Effector memory CD4-positive, alpha-beta T cell (primary cell): ENCODE measurements at regions not wholly inside any gene's neighbourhood (a gene's known extent, or its start where the extent isn't known, plus 50 kb on each side); places are given as distances from the start of the nearest gene placed in this dataset.

Experiments used
- DNase-seq, 3 donors: peaks; one replicate each; pipeline ENCODE4 v3.0.0-alpha.2; 2020
- H3K27ac ChIP-seq: 2 replicates; pipeline ENCODE4 v1.7.0; 2013; ENCODE audit warnings: mild to moderate bottlenecking, low read length, moderate library complexity; ENCODE audit not compliant: insufficient read depth, poor library complexity, severe bottlenecking
- H3K27me3 ChIP-seq: replicated peaks from 2 replicates; pipeline ENCODE4 v1.7.0; 2013; ENCODE audit warnings: mild to moderate bottlenecking, low read length; ENCODE audit not compliant: insufficient read depth, control insufficient read depth, poor library complexity, severe bottlenecking
- H3K36me3 ChIP-seq: 2 replicates; pipeline ENCODE4 v1.7.0; 2013; ENCODE audit warnings: mild to moderate bottlenecking, low read length, moderate library complexity; ENCODE audit not compliant: control insufficient read depth, insufficient read depth
- H3K4me1 ChIP-seq: 2 replicates; pipeline ENCODE4 v1.7.0; 2013; ENCODE audit warnings: low read length, mild to moderate bottlenecking; ENCODE audit not compliant: control insufficient read depth, insufficient read depth, poor library complexity, severe bottlenecking
- H3K4me3 ChIP-seq: 2 replicates; pipeline ENCODE4 v1.7.0; 2013; ENCODE audit warnings: low read length, low read depth, mild to moderate bottlenecking; ENCODE audit not compliant: insufficient read depth, poor library complexity, severe bottlenecking
- H3K9me3 ChIP-seq: 2 replicates; pipeline ENCODE4 v1.7.0; 2013; ENCODE audit warnings: mild to moderate bottlenecking, low read length, moderate library complexity; ENCODE audit not compliant: control insufficient read depth

DNA sequence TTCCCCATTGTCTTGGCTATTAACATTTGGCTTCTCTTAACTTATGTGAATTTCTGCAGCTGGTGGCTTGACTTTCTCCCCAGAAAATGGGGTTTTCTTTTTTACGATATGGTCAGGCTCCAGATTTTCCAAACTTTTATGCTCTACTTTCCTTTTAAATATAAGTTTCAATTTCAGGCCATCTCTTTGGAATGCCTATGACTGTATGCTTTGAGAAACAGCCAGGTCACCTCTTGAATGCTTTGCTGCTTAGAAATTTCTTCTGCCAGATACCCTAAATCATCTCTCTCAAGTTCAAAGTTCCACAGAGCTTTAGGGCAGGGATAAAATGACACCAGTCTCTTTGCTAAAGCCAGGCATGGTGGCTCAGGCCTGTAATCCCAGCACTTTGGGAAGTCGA, 212.9 kb upstream of the SMIM31 start:
- peaks cover 5% of the 10 kb centered on the region for H3K9me3 ChIP-seq
- H3K27ac ChIP-seq, result no peak overlapping the region
- no peak overlapping the region for H3K4me3 ChIP-seq
- no peak for DNase-seq
- H3K36me3 ChIP-seq, result no peaks in the 10 kb centered on the region
- no peaks in the 10 kb centered on the region for H3K27me3 ChIP-seq
- no peaks in the 10 kb centered on the region for H3K4me1 ChIP-seq

DNA sequence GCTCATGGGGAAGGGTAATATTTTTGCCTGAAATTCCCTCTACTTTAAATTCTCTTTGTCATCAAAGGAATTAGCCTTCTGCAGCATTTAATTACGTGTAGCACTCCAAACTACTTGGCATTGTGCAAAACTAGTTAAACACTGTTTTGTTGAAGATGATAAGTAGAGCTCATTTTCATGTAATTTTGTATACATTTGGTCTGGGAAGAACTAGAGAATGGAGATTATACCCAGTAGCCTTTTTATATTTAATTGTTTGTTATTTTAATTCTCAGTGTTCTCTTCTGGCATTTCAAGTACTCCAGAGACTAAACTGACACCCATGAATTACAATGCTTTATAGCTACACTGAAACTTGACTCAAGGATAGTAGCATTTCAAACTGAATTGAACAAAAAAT, 211.5 kb upstream of the SMIM31 start:
- H3K4me1 ChIP-seq, result no peaks in the 10 kb centered on the region
- no peaks in the 10 kb centered on the region for H3K27me3 ChIP-seq
- H3K4me3 ChIP-seq, result no peak overlapping the region
- DNase-seq, result no peak
- peaks cover 5% of the 10 kb centered on the region for H3K9me3 ChIP-seq
- H3K27ac ChIP-seq, result no peak overlapping the region
- no peaks in the 10 kb centered on the region for H3K36me3 ChIP-seq

GRCh38 chr4:164550989-164551712, 202.8 kb upstream of the SMIM31 start:
- no peak for DNase-seq
- no peaks in the 10 kb centered on the region for H3K9me3 ChIP-seq
- no peaks in the 10 kb centered on the region for H3K27me3 ChIP-seq
- H3K36me3 ChIP-seq, result no peaks in the 10 kb centered on the region
- H3K27ac ChIP-seq, result no peak overlapping the region
- no peak overlapping the region for H3K4me3 ChIP-seq
- H3K4me1 ChIP-seq, result no peaks in the 10 kb centered on the region

- H3K27ac ChIP-seq, result no peak overlapping the region
- no peaks in the 10 kb centered on the region for H3K27me3 ChIP-seq
- H3K4me3 ChIP-seq, result no peak overlapping the region
- no peak for DNase-seq
- H3K4me1 ChIP-seq, result no peaks in the 10 kb centered on the region
- H3K9me3 ChIP-seq, result no peaks in the 10 kb centered on the region
- no peaks in the 10 kb centered on the region for H3K36me3 ChIP-seq
Observed at GRCh38 chr4:164551713-164552040, 202.3 kb upstream of the SMIM31 start.

DNA sequence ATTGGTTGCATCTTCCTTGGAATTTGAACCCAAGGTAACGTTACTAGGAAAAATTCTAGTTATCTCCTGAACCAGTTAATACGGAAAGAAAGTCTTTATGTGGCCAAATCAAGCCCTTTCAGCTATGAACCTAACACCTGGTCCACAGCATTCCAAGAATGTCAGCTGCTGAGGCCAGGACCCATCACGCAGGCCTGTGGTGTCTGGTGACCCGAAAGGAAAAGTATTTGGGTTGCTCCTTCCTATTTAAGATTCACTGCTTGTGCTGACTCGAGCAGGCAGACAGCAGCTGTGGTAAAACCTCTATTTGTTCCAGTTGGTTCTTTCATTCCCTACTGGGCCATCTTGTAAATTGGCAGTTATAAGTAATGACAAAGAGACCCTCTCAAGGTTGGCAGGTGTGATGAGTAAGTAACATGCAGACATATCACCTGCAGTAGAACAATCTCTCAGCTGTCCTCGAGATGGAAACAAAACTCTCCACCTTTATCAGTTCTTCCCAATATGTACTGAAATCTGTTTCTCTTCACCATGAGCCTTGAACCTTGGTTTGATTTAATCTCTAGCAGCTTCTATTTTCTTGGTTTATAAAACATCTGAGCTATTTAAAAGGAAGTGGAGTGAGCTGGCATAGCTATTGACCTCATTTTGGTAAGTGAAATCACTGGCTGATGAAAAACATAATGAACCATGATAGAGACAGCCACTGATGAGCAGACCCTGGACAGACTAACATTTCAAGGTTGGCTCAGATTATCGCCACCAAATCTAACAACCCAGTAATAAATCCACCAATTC, 182.1 kb upstream of the SMIM31 start:
- no peak for DNase-seq
- Histone ChIP-seq H3K36me3 (no peaks in the 10 kb centered on the region), H3K9me3 (no peaks in the 10 kb centered on the region), H3K4me3 (no peak overlapping the region), H3K27me3 (no peaks in the 10 kb centered on the region), H3K4me1 (no peaks in the 10 kb centered on the region), H3K27ac (no peak overlapping the region)

- Histone ChIP-seq H3K9me3 (no peaks in the 10 kb centered on the region), H3K36me3 (no peaks in the 10 kb centered on the region), H3K4me3 (no peak overlapping the region), H3K4me1 (no peaks in the 10 kb centered on the region), H3K27ac (no peak overlapping the region), H3K27me3 (no peaks in the 10 kb centered on the region)
- DNase-seq, result no peak
Observed at GRCh38 chr4:164572877-164573279, 181.1 kb upstream of the SMIM31 start.

DNA sequence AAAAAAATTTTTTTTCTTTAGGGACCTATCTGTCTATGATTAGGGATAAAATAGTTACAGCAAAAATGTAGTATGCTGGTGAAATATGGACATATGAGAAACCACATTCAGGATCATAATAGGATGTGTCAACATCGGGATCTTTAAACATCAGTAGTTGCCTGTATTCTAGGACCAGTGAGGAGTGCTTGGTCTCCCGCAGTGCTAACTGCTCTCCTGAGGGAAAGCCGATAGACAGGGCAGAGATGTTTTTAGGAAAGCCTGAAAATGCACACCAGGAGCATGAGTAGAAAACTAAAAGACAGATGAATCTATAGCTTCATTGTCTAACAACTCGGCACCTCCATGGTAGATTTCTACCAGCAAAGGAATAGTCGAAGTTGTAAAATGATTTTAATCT, 178.1 kb upstream of the SMIM31 start:
- no peak overlapping the region for H3K4me3 ChIP-seq
- H3K36me3 ChIP-seq, result no peaks in the 10 kb centered on the region
- H3K27ac ChIP-seq, result no peak overlapping the region
- H3K4me1 ChIP-seq, result no peaks in the 10 kb centered on the region
- no peaks in the 10 kb centered on the region for H3K9me3 ChIP-seq
- no peak for DNase-seq
- no peaks in the 10 kb centered on the region for H3K27me3 ChIP-seq

DNA sequence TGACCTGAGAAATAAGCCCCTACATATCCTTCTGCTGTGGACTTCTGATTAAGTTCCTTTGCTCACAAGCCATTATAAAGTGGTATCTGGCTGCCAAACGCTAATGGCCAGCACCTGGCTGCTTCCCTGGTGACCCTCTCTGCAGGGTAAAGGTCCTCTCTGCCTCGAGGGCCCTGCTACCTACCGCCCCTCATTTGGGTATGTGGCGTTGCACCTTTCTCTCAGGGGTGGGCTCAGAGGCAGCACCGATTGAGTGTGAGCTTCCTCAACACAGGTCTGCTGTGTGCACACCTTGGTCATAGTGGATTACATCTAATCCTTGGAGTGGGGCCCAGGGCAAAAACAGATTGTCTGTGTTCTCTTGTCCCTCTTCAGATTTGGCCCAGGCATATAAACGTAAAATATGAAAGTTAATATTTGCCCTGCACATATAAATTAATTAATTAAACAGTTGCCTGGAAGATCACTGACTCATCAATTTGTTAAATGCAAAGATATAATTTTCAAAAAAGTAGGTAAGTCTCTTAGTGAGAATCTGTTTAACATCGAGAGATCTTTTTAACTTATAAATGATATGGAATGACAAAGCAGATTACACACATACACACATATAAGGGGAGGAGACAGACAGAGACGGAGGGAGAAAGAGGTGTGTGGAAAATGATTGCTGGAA, 174.5 kb upstream of the SMIM31 start:
- H3K36me3 ChIP-seq, result no peaks in the 10 kb centered on the region
- no peaks in the 10 kb centered on the region for H3K9me3 ChIP-seq
- DNase-seq, result no peak
- H3K27ac ChIP-seq, result no peak overlapping the region
- no peak overlapping the region for H3K4me3 ChIP-seq
- H3K4me1 ChIP-seq, result no peaks in the 10 kb centered on the region
- no peaks in the 10 kb centered on the region for H3K27me3 ChIP-seq

DNA sequence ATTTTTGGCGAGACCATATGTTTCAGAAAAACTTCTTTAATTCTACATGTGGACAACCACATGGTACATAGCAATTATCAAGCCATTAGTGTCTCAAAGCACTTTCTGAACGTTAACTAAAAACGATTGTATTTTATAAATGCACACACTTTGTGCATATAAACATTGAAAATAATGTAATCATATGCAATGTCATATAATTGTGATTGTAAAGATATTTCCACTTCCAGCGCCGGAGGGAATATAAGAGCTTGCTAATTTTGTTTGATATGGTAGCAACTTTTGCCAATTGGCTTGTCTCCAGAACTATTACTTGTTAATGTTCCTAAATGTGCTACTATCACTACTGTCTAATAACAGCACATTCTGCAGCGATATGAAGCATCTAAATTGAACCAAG, 162.3 kb upstream of the SMIM31 start:
- H3K36me3 ChIP-seq, result no peaks in the 10 kb centered on the region
- H3K27me3 ChIP-seq, result no peaks in the 10 kb centered on the region

DNA sequence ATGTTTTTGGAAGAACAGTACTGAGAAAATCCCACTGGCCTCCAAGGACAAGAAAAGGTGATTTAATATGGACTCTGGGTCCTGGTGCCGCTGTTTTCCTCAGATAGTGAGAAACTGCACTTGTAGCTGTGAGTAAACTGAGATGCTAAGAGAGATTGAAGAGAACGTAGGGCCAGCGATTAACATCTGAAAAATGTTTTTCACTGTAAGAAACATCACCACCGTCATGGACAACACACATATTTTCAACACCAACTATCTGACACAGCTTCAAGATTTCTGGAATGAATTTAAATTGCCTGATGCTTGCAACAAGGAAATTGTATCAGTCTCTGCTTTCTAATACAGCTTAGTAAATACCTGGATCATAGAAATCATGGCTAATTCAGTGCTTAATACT, 158.2 kb upstream of the SMIM31 start:
- no peaks in the 10 kb centered on the region for H3K9me3 ChIP-seq
- no peak for DNase-seq
- H3K36me3 ChIP-seq, result no peaks in the 10 kb centered on the region
- H3K27ac ChIP-seq, result no peak overlapping the region
- no peaks in the 10 kb centered on the region for H3K4me1 ChIP-seq
- H3K27me3 ChIP-seq, result no peaks in the 10 kb centered on the region
- H3K4me3 ChIP-seq, result no peak overlapping the region

More for the DNA sequence above, 162.3 kb upstream of the SMIM31 start:
- no peaks in the 10 kb centered on the region for H3K9me3 ChIP-seq
- no peak overlapping the region for H3K27ac ChIP-seq
- no peaks in the 10 kb centered on the region for H3K4me1 ChIP-seq
- no peak for DNase-seq
- no peak overlapping the region for H3K4me3 ChIP-seq
